ENCODE measurements at regions not wholly inside any gene's neighbourhood (a gene's known extent, or its start where the extent isn't known, plus 50 kb on each side); places are given as distances from the start of the nearest gene placed in this dataset.

DNA sequence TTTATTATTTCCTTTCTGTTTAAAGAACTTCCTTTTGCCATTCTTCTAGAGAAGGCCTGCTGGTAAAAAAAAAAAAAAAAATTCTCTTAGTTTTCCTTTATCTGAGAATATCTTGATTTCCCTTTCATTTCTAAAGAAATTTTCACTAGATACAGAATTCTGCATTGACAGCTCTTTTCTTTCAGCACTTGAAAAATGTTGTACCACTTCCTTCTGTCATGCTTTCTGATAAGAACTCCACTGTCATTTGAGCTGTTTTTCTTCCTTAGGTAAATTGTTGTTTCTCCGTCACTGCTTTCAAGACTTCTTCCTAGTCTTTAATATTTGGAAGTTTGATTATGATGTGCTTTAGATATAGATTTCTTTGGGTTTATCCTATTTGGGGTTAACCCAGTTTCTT lies 113.6 kb upstream of the BTG1 start:
- H3K36me3 Mint-ChIP-seq, result no peaks in the 10 kb centered on the region
- H3K27me3 Mint-ChIP-seq, result no peaks in the 10 kb centered on the region
- POLR2A ChIA-PET (ENCODE audit: partially characterized antibody), result interaction anchor here (0.6 kb wide), 1 partner anchor 343 kb away, joined by 3 read pairs; no protein-coding TSS in a partner anchor
- CTCF ChIA-PET (ENCODE audit: partially characterized antibody), result no interaction called here
- peaks cover 0 to 1% (median 0%) of the 10 kb centered on the region in 8 donors for H3K9me3 Mint-ChIP-seq
- H3K36me3 ChIP-seq (ENCODE audit: insufficient read depth, low read length), result no peaks in the 10 kb centered on the region
- peaks cover 11 to 22% (median 13%) of the 10 kb centered on the region in 4 donors for H3K4me1 Mint-ChIP-seq
- DNase-seq, result no peak
- no peak overlapping the region for H3K4me3 ChIP-seq (ENCODE audit: low read length in 2 of 2)
- intact Hi-C loops (cut with micrococcal nuclease), result no loop called here
- H3K4me3 Mint-ChIP-seq, result peak overlapping the region in 2 of 8 donors; percentile 1 to 12
- H3K4me1 ChIP-seq (ENCODE audit: insufficient read depth, low read length), result peaks cover 10% of the 10 kb centered on the region
- no peaks in the 10 kb centered on the region for H3K27me3 ChIP-seq (ENCODE audit: insufficient read depth, low read length)
- H3K27ac ChIP-seq (ENCODE audit: low read depth, low read length), result no peak overlapping the region
- no peaks in the 10 kb centered on the region for H3K9me3 ChIP-seq (ENCODE audit: control insufficient read depth in 1 of 2, low read length in 2 of 2)
- H3K27ac Mint-ChIP-seq, result peak overlapping the region in 3 of 7 donors; percentile 18 to 63 (median 27)

DNA sequence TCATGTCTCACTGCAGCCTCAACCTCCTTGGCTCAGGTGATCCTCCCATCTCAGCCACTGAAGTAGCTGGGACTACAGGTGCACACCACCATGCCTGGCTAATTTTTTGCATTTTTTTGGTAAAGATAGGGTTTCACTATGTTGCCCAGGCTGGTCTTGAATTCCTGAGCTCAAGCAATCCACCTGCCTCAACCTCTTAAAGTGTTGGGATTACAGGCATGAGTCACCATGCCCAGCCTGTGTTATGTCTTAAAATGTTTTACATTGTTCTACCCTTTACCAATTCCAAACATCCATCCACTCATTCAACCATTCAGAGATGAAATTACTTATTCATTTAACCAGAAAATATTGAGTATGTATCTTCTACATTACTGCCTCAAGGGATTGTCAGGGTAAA lies 111.6 kb upstream of the BTG1 start:
- Mint-ChIP-seq H3K4me1 (peaks cover 11 to 22% (median 13%) of the 10 kb centered on the region in 4 donors), H3K27ac (no peak overlapping the region), H3K9me3 (peaks cover 0 to 6% (median under 1%) of the 10 kb centered on the region in 8 donors), H3K27me3 (no peaks in the 10 kb centered on the region), H3K4me3 (no peak overlapping the region), H3K36me3 (no peaks in the 10 kb centered on the region)
- intact Hi-C loops (cut with micrococcal nuclease), result no loop called here
- ChIA-PET CTCF (ENCODE audit: partially characterized antibody) (no interaction called here), POLR2A (ENCODE audit: partially characterized antibody) (no interaction called here)
- H3K4me1 ChIP-seq (ENCODE audit: insufficient read depth, low read length), result peaks cover 10% of the 10 kb centered on the region
- no peak overlapping the region for H3K27ac ChIP-seq (ENCODE audit: low read depth, low read length)
- H3K36me3 ChIP-seq (ENCODE audit: insufficient read depth, low read length), result no peaks in the 10 kb centered on the region
- H3K4me3 ChIP-seq (ENCODE audit: low read length in 2 of 2), result no peak overlapping the region
- no peaks in the 10 kb centered on the region for H3K9me3 ChIP-seq (ENCODE audit: control insufficient read depth in 1 of 2, low read length in 2 of 2)
- H3K27me3 ChIP-seq (ENCODE audit: insufficient read depth, low read length), result no peaks in the 10 kb centered on the region
- no peak for DNase-seq

DNA sequence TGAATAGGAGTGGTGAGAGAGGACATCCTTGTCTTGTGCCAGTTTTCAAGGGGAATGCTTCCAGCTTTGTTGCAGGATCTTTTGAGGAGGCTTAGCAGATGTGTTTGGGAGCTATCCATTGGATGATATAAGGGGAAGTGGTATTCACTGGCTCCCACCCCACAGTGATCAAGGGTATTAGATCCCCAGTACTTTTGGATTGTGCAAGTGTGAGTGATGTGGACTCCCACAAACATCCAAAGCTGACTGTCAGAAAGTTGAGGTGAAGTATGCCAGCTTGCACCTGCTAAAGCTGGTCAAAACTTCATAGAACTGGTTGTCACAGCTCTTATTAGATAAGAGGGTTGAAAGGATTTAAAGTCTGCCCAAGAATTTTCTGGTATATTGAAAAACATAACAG lies 110.1 kb upstream of the BTG1 start:
- no peaks in the 10 kb centered on the region for H3K27me3 Mint-ChIP-seq
- no peak overlapping the region for H3K27ac ChIP-seq (ENCODE audit: low read depth, low read length)
- H3K36me3 ChIP-seq (ENCODE audit: insufficient read depth, low read length), result no peaks in the 10 kb centered on the region
- no peaks in the 10 kb centered on the region for H3K9me3 ChIP-seq (ENCODE audit: control insufficient read depth in 1 of 2, low read length in 2 of 2)
- POLR2A ChIA-PET (ENCODE audit: partially characterized antibody), result interaction anchor here (0.6 to 1.3 kb wide), 2 partner anchors 110 to 402 kb away, joined by 3 to 6 read pairs; partner anchors contain the start of gene BTG1
- CTCF ChIA-PET (ENCODE audit: partially characterized antibody), result no interaction called here
- H3K4me3 Mint-ChIP-seq, result no peak overlapping the region
- no peak overlapping the region for H3K4me3 ChIP-seq (ENCODE audit: low read length in 2 of 2)
- no peak for DNase-seq
- peaks cover 0 to 6% (median under 1%) of the 10 kb centered on the region in 8 donors for H3K9me3 Mint-ChIP-seq
- H3K36me3 Mint-ChIP-seq, result no peaks in the 10 kb centered on the region
- H3K27ac Mint-ChIP-seq, result peak overlapping the region in 1 of 7 donors; percentile 34
- peaks cover 10% of the 10 kb centered on the region for H3K4me1 ChIP-seq (ENCODE audit: insufficient read depth, low read length)
- intact Hi-C loops (cut with micrococcal nuclease), result no loop called here
- H3K4me1 Mint-ChIP-seq, result peaks cover 11 to 22% (median 13%) of the 10 kb centered on the region in 4 donors
- H3K27me3 ChIP-seq (ENCODE audit: insufficient read depth, low read length), result no peaks in the 10 kb centered on the region

DNA sequence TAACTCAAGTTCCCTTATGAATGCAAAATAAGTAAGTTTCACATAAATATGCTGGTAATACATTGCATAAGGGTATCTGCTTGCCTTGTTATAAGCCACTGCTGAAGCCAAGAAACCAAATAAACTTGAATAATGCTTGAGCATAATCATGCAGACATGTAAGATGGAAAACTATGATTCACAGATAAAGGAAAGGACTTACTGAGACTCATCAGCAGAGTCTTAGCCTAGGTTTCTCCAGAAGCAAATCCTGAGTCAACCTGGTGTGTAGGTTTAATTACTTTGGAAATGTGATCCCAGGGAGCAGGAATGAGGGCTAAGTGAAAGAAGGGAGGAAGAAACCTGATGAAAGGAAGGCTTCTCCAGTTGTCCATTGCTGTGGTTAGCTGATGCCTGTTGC lies 107.7 kb upstream of the BTG1 start:
- H3K36me3 Mint-ChIP-seq, result peaks cover 0 to 5% of the 10 kb centered on the region in 2 donors
- no peaks in the 10 kb centered on the region for H3K36me3 ChIP-seq (ENCODE audit: insufficient read depth, low read length)
- no peaks in the 10 kb centered on the region for H3K27me3 ChIP-seq (ENCODE audit: insufficient read depth, low read length)
- peaks cover 0 to 9% (median under 1%) of the 10 kb centered on the region in 8 donors for H3K9me3 Mint-ChIP-seq
- H3K27me3 Mint-ChIP-seq, result peaks cover 0 to 1% of the 10 kb centered on the region in 2 donors
- H3K27ac Mint-ChIP-seq, result peak overlapping the region in 1 of 7 donors; percentile 38
- ChIA-PET POLR2A (ENCODE audit: partially characterized antibody) (interaction anchor here (1.1 kb wide), 1 partner anchor 108 kb away, joined by 3 read pairs; the partner anchor contains the start of gene BTG1), CTCF (ENCODE audit: partially characterized antibody) (no interaction called here)
- H3K9me3 ChIP-seq (ENCODE audit: control insufficient read depth in 1 of 2, low read length in 2 of 2), result no peaks in the 10 kb centered on the region
- intact Hi-C loops (cut with micrococcal nuclease), result no loop called here
- no peak overlapping the region for H3K4me3 ChIP-seq (ENCODE audit: low read length in 2 of 2)
- peaks cover 0 to 6% (median 2%) of the 10 kb centered on the region in 4 donors for H3K4me1 Mint-ChIP-seq
- no peaks in the 10 kb centered on the region for H3K4me1 ChIP-seq (ENCODE audit: insufficient read depth, low read length)
- no peak overlapping the region for H3K4me3 Mint-ChIP-seq
- DNase-seq, result no peak
- H3K27ac ChIP-seq (ENCODE audit: low read depth, low read length), result no peak overlapping the region

DNA sequence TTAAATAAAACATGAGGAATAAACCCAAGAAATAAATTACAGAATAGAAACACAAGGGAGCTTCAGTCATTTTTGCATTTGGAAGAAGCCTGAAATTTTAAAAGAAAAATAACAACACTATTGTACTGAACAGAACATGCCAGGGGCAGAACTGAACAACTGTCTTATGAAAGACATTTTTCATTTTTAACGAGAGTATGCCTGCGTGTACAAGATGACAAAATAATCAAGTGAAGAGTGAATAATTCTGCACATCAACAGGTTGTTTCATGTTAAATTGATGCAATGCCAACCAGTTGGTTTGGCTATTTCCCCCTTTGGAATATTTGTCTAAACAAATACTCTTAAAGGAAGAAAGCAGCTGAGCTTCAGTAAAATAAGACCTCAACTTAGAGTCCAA lies 103.3 kb upstream of the BTG1 start:
- Mint-ChIP-seq H3K9me3 (peaks cover 0 to 5% (median 0%) of the 10 kb centered on the region in 8 donors), H3K4me3 (no peak overlapping the region), H3K27me3 (peaks cover 0 to 1% of the 10 kb centered on the region in 2 donors), H3K27ac (no peak overlapping the region), H3K4me1 (peaks cover 0 to 2% (median 0%) of the 10 kb centered on the region in 4 donors), H3K36me3 (peaks cover 0 to 5% of the 10 kb centered on the region in 2 donors)
- H3K27ac ChIP-seq (ENCODE audit: low read depth, low read length), result no peak overlapping the region
- ChIA-PET CTCF (ENCODE audit: partially characterized antibody) (no interaction called here), POLR2A (ENCODE audit: partially characterized antibody) (no interaction called here)
- intact Hi-C loops (cut with micrococcal nuclease), result no loop called here
- DNase-seq, result no peak
- H3K27me3 ChIP-seq (ENCODE audit: insufficient read depth, low read length), result no peaks in the 10 kb centered on the region
- H3K4me1 ChIP-seq (ENCODE audit: insufficient read depth, low read length), result no peaks in the 10 kb centered on the region
- no peak overlapping the region for H3K4me3 ChIP-seq (ENCODE audit: low read length in 2 of 2)
- no peaks in the 10 kb centered on the region for H3K36me3 ChIP-seq (ENCODE audit: insufficient read depth, low read length)
- no peaks in the 10 kb centered on the region for H3K9me3 ChIP-seq (ENCODE audit: control insufficient read depth in 1 of 2, low read length in 2 of 2)

DNA sequence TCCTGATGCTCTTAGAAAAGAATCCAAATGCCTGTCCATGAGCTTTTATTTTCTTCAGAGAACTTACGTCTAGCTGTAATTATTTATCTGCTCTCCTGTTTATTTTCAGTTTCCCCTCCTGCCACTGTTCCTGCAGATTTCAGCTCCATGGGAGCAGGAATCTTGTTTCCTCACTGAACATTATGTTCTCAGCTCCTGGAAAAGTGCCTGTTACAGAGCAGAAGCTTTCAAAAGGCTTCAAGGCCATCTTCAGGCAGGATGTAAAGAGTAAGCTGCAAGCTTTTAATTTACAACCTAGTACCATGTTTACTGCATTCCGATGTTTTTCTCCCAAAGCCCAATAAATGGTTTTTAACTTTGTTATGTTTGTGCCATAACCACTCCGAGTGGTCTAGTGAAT lies 98.4 kb upstream of the BTG1 start:
- H3K27me3 ChIP-seq (ENCODE audit: insufficient read depth, low read length), result no peaks in the 10 kb centered on the region
- Mint-ChIP-seq H3K27me3 (no peaks in the 10 kb centered on the region), H3K4me3 (no peak overlapping the region), H3K4me1 (peaks cover 0 to 4% (median 1%) of the 10 kb centered on the region in 4 donors), H3K27ac (peak overlapping the region in 1 of 7 donors; percentile 66), H3K36me3 (no peaks in the 10 kb centered on the region), H3K9me3 (peaks cover 0 to 2% (median 0%) of the 10 kb centered on the region in 8 donors)
- intact Hi-C loops (cut with micrococcal nuclease), result no loop called here
- CTCF ChIA-PET (ENCODE audit: partially characterized antibody), result interaction anchor here (0.8 to 1.2 kb wide), 3 partner anchors 32 to 84 kb away, joined by 3 read pairs; no protein-coding TSS in a partner anchor
- no peak overlapping the region for H3K4me3 ChIP-seq (ENCODE audit: low read length in 2 of 2)
- no peaks in the 10 kb centered on the region for H3K9me3 ChIP-seq (ENCODE audit: control insufficient read depth in 1 of 2, low read length in 2 of 2)
- H3K36me3 ChIP-seq (ENCODE audit: insufficient read depth, low read length), result no peaks in the 10 kb centered on the region
- H3K27ac ChIP-seq (ENCODE audit: low read depth, low read length), result no peak overlapping the region
- no peak for DNase-seq
- POLR2A ChIA-PET (ENCODE audit: partially characterized antibody), result interaction anchor here (2.6 kb wide), 1 partner anchor 98 kb away, joined by 8 read pairs; the partner anchor contains the start of gene BTG1
- no peaks in the 10 kb centered on the region for H3K4me1 ChIP-seq (ENCODE audit: insufficient read depth, low read length)

DNA sequence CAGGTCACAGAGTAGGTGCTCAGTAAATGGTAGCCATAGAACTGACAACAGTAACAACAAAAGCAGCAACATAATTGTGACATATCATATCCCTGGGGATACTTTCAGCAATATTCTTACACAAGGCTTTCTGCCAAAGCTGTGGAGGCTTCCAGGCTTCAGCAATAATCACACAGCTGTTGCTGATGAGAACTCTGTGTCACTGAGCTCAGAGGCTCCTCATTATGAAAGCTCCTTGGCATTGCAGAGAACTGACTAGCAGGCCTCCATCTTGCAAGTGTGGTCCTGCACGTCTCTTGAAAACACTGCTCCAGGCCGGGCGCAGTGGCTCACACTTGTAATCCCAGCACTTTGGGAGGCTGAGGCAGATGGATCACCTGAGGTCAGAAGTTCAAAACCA lies 97.3 kb upstream of the BTG1 start:
- Histone ChIP-seq H3K36me3 (ENCODE audit: insufficient read depth, low read length) (no peaks in the 10 kb centered on the region), H3K27me3 (ENCODE audit: insufficient read depth, low read length) (no peaks in the 10 kb centered on the region), H3K4me3 (ENCODE audit: low read length in 2 of 2) (no peak overlapping the region), H3K4me1 (ENCODE audit: insufficient read depth, low read length) (no peaks in the 10 kb centered on the region), H3K9me3 (ENCODE audit: control insufficient read depth in 1 of 2, low read length in 2 of 2) (no peaks in the 10 kb centered on the region), H3K27ac (ENCODE audit: low read depth, low read length) (no peak overlapping the region)
- no peak overlapping the region for H3K4me3 Mint-ChIP-seq
- no peak overlapping the region for H3K27ac Mint-ChIP-seq
- no peaks in the 10 kb centered on the region for H3K36me3 Mint-ChIP-seq
- peaks cover 0 to 4% (median 1%) of the 10 kb centered on the region in 4 donors for H3K4me1 Mint-ChIP-seq
- POLR2A ChIA-PET (ENCODE audit: partially characterized antibody), result interaction anchor here (1.1 to 2.6 kb wide), 2 partner anchors 11 to 97 kb away, joined by 3 to 8 read pairs; partner anchors contain the start of gene BTG1
- H3K9me3 Mint-ChIP-seq, result peaks cover 0 to 2% (median 0%) of the 10 kb centered on the region in 8 donors
- no peaks in the 10 kb centered on the region for H3K27me3 Mint-ChIP-seq
- CTCF ChIA-PET (ENCODE audit: partially characterized antibody), result no interaction called here
- DNase-seq, result no peak
- intact Hi-C loops (cut with micrococcal nuclease), result no loop called here
